HG02678 (cell line): ENCODE measurements at regions not wholly inside any gene's neighbourhood (a gene's known extent, or its start where the extent isn't known, plus 50 kb on each side); places are given as distances from the start of the nearest gene placed in this dataset.

Experiments
- ATAC-seq: cut with Tn5 transposase; IDR thresholded peaks from one replicate; pipeline ENCODE4 v1.9.1; 2021; ENCODE audit warnings: mild to moderate bottlenecking, moderate library complexity; ENCODE audit not compliant: unreplicated experiment

- ATAC-seq, result no peak
These were observed 228.9 kb upstream of the RGS18 start for GRCh38 chr1:191929383-191929782.

- no peak for ATAC-seq
These were observed 214.6 kb upstream of the RGS18 start for GRCh38 chr1:191943684-191944083.

GRCh38 chr1:191953526-191953925 lies 204.7 kb upstream of the RGS18 start:
- ATAC-seq, result no peak

GRCh38 chr1:191959856-191960255 lies 198.4 kb upstream of the RGS18 start:
- ATAC-seq, result no peak

- ATAC-seq, result no peak
These were observed 195.0 kb upstream of the RGS18 start for GRCh38 chr1:191963286-191963685.

GRCh38 chr1:191963781-191964455 lies 194.3 kb upstream of the RGS18 start:
- ATAC-seq, result no peak

- no peak for ATAC-seq
These were observed 189.0 kb upstream of the RGS18 start for GRCh38 chr1:191969290-191969689.

GRCh38 chr1:191970116-191970515 lies 188.1 kb upstream of the RGS18 start:
- no peak for ATAC-seq

GRCh38 chr1:191971447-191971846 lies 186.8 kb upstream of the RGS18 start:
- no peak for ATAC-seq

GRCh38 chr1:191974004-191974403 lies 184.3 kb upstream of the RGS18 start:
- ATAC-seq, result no peak

GRCh38 chr1:191977874-191978506 lies 180.3 kb upstream of the RGS18 start:
- no peak for ATAC-seq

- ATAC-seq, result no peak
These were observed 173.4 kb upstream of the RGS18 start for GRCh38 chr1:191984856-191985255.

GRCh38 chr1:191992118-191992517 lies 166.1 kb upstream of the RGS18 start:
- no peak for ATAC-seq

GRCh38 chr1:191993549-191993948 lies 164.7 kb upstream of the RGS18 start:
- ATAC-seq, result no peak

- ATAC-seq, result no peak
These were observed 156.2 kb upstream of the RGS18 start for GRCh38 chr1:192002063-192002462.

GRCh38 chr1:192003295-192004077 lies 154.8 kb upstream of the RGS18 start:
- ATAC-seq, result no peak

- no peak for ATAC-seq
These were observed 152.3 kb upstream of the RGS18 start for GRCh38 chr1:192005976-192006375.

GRCh38 chr1:192008281-192008825 lies 149.9 kb upstream of the RGS18 start:
- no peak for ATAC-seq

GRCh38 chr1:192010406-192010805 lies 147.9 kb upstream of the RGS18 start:
- no peak for ATAC-seq

- ATAC-seq, result no peak
These were observed 146.7 kb upstream of the RGS18 start for GRCh38 chr1:192011525-192011924.

- no peak for ATAC-seq
These were observed 135.4 kb upstream of the RGS18 start for GRCh38 chr1:192022827-192023226.

- ATAC-seq, result no peak
These were observed 133.4 kb upstream of the RGS18 start for GRCh38 chr1:192024881-192025280.
